HG03159 (cell line): ENCODE measurements at regions not wholly inside any gene's neighbourhood (a gene's known extent, or its start where the extent isn't known, plus 50 kb on each side); places are given as distances from the start of the nearest gene placed in this dataset.

ENCODE experiments used
- ATAC-seq: cut with Tn5 transposase; IDR thresholded peaks from one replicate; pipeline ENCODE4 v1.9.1; 2021; ENCODE audit warnings: mild to moderate bottlenecking, moderate library complexity; ENCODE audit not compliant: unreplicated experiment

DNA sequence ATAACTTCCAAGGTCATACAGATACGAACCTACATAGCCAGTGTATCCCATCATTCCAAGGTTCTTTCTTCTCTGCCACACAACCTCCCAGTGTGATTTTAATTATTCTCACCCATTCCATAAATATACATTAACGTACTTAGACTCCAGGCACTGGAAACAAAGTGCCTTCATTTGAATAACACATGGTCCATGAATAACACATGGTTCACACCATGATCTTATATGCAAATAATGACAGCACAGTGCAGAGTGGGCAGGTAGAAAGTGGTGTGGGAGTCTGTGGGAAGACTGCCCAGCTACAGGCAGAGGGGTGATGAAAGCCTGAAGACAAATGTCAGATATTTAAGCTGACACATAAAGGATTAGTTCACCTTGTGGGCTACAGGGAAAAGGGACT is 425.2 kb downstream of the HACE1 start:
- ATAC-seq, result no peak

GRCh38 chr6:104431096-104431495 is 428.6 kb downstream of the HACE1 start:
- peak; percentile 70 for ATAC-seq

- no peak for ATAC-seq
These were observed 431.5 kb downstream of the HACE1 start for GRCh38 chr6:104428184-104428583.

GRCh38 chr6:104423691-104424090 is 436.0 kb downstream of the HACE1 start:
- ATAC-seq, result no peak

DNA sequence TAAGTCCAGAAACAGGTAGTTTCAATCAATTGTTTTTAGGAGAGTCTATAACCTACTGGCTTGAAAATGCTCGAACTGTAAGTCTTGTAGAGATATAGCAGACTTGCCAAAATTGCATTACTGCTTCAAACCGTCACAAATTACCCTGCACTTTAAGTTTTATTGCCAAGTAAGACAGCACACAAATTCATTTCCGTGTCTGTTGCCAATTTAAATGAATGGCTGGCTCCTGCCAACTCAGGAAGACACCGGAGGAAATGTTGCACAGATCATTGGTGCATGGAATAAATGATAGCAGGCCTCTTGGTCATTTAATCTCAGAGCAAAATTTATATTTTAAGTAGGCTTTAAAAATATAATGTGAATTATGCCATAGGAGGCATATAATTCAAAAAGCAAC is 438.1 kb downstream of the HACE1 start:
- no peak for ATAC-seq

GRCh38 chr6:104418839-104419238 is 440.9 kb downstream of the HACE1 start:
- no peak for ATAC-seq

GRCh38 chr6:104418125-104418524 is 441.6 kb downstream of the HACE1 start:
- no peak for ATAC-seq

DNA sequence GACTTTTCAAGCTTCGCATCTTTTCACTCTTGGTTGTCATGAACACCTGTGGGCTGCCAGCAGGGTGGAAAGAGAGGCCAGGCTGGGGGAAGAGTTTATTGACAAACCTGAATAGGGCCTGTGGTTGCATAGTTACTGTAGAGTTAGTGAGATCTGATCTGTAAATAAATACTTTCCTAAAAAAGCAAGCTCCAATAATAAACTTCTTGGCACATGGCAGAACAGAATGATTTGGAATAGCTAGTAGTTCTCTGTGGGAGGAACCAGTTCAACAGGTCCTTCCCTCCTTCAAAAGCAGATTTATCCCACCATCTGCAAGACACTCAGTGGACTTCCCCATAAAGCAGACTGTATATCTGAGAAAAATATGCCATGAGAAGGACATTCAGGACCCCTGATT is 445.0 kb downstream of the HACE1 start:
- ATAC-seq, result no peak

- no peak for ATAC-seq
These were observed 446.0 kb downstream of the HACE1 start for GRCh38 chr6:104413767-104414166.

GRCh38 chr6:104411302-104411701 is 448.4 kb downstream of the HACE1 start:
- ATAC-seq, result no peak

- no peak for ATAC-seq
These were observed 449.8 kb downstream of the HACE1 start for GRCh38 chr6:104409913-104410312.

GRCh38 chr6:104407957-104408356 is 451.8 kb downstream of the HACE1 start:
- ATAC-seq, result no peak

- no peak for ATAC-seq
These were observed 455.3 kb downstream of the HACE1 start for GRCh38 chr6:104404377-104404776.

DNA sequence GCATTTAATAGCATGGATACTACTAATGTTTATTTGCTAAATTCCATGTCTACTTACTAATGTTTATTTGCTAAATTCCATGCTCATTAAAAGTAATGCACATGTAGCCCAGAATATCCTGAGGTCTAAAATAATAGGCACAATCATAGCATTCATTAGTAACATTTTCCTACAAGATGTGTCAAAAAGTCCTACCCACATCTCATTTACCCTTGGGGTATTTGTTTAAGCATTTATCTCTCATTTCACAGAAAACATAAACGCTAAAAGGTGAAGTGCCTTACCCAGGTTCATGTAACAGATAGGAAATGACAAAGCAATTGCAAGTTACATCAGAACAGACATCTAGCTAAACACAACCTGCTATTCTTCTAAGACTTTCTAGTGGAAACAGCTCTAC is 457.1 kb downstream of the HACE1 start:
- no peak for ATAC-seq

GRCh38 chr6:104401926-104402325 is 457.8 kb downstream of the HACE1 start:
- no peak for ATAC-seq

- ATAC-seq, result no peak
These were observed 458.9 kb downstream of the HACE1 start for GRCh38 chr6:104400844-104401243.

- no peak for ATAC-seq
These were observed 463.6 kb downstream of the HACE1 start for GRCh38 chr6:104396077-104396476.

- no peak for ATAC-seq
These were observed 477.8 kb downstream of the HACE1 start for GRCh38 chr6:104381907-104382306.

DNA sequence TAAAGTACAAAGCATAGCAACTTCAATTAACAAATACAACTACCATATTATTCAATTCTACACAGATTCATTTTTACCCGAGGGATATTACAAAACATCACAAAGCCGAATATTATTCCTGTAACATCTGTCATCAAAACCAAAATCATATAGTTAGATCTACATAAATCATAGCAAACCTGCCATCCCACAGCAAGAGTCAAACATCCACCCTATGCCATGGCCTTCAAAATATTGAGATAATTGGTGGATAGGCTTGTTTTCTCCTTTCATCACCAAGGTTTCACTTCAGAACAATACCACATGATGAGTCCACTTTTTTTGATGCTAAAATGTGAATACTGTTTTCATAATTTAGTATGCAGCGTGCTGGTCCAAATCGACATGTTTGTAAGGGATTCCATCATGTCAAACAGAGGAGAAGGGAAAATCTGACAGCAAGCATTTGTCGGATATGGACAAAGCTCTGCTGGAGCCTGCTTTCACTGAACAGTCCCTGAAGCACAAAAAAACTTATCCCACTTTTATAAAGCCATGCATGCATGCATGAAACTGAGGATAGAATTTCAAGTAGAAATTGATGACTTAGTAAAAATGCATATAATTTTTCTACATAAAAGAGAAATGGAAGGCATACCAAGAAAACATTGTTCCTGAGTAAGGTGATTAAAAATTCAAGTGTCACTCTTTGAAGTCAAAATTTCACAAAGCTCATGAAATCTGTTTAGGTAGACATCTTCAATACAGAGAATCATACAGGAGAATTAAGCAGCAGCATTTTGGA is 494.1 kb downstream of the HACE1 start:
- ATAC-seq, result no peak

DNA sequence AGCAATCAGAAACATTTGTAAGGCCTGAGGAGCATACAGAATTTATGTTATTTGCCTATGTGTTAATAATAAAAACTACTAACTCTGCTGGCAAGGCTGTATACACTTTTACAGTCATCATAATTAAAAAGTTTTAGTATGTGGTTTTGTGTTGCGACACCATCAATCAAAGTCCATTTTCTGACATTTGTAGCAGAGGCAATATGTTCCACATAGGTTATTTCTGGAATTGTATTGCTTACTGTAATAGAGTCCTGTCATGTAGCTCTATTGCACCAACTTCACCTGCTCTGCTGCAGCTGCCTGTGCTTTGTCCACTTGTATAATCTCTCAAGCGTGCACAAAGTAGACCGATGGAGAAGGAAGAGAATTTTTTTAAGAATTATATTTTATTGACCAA is 501.8 kb downstream of the HACE1 start:
- ATAC-seq, result no peak

DNA sequence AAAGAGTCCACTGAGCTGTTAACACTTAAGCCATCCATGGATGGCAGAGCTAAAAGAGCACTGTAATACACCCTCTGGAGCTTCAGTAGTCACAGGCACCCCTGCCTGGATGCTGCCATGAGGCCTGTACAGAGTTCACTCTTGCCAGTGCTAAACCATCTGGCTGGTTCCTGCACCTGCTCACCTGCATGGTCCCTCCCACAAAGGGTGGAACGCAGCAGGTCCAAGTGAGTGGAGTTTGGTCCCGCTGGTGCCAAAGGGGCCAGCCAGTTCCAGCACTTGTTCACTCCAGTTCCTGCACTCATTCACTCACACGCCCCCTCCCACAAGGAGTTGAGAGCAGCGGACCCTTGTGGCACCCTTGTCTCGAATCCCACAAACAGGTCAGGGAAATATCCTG is 503.5 kb downstream of the HACE1 start:
- ATAC-seq, result no peak

GRCh38 chr6:104349191-104349590 is 510.5 kb downstream of the HACE1 start:
- no peak for ATAC-seq

GRCh38 chr6:104344223-104344622 is 515.5 kb downstream of the HACE1 start:
- no peak for ATAC-seq
